Sigmoid colon (tissue), 6 donors: ENCODE measurements at regions not wholly inside any gene's neighbourhood (a gene's known extent, or its start where the extent isn't known, plus 50 kb on each side); places are given as distances from the start of the nearest gene placed in this dataset.

ENCODE experiments used
- DNase-seq: peaks from one replicate; pipeline ENCODE4 v3.0.0-alpha.2; 2019
- H3K27ac ChIP-seq, 4 donors: fragments of 200-600 bp; sonication (generic); one replicate each; pipeline ENCODE4 v1.5.1; 2016 to 2019; ENCODE audit warnings: mild to moderate bottlenecking in 1 of 4
- H3K27me3 ChIP-seq, 3 donors: fragments of 200-600 bp; sonication (generic); one replicate each; pipeline ENCODE4 v1.5.1; 2019; ENCODE audit warnings: mild to moderate bottlenecking in 1 of 3
- H3K36me3 ChIP-seq, 4 donors: fragments of 200-600 bp; sonication (generic); one replicate each; pipeline ENCODE4 v1.5.1; 2016 to 2019
- H3K4me1 ChIP-seq, 4 donors: fragments of 200-600 bp; sonication (generic); one replicate each; pipeline ENCODE4 v1.5.1; 2017 to 2019
- H3K4me3 ChIP-seq, 4 donors: fragments of 200-600 bp; sonication (generic); one replicate each; pipeline ENCODE4 v1.5.1; 2017 to 2019; ENCODE audit warnings: mild to moderate bottlenecking in 2 of 4, moderate library complexity in 1 of 4
- H3K9me3 ChIP-seq, 4 donors: fragments of 200-600 bp in 3 of 4; sonication (generic) in 3 of 4; one replicate each; pipeline versions ENCODE4 v1.5.1 to v1.6.1; 2013 to 2019
- EP300 ChIP-seq, 4 donors: sonication (generic); formaldehyde crosslinking; IDR thresholded peaks; one replicate each; pipeline ENCODE4 v1.6.1; 2017; ENCODE audit warnings: antibody characterized with exemption in 4 of 4
- POLR2A ChIP-seq, 2 donors: fragments of 450-650 bp; IDR thresholded peaks; one replicate each; pipeline ENCODE4 v1.6.1; 2016; ENCODE audit warnings: antibody characterized with exemption in 2 of 2, mild to moderate bottlenecking in 2 of 2, moderate library complexity in 2 of 2
- POLR2AphosphoS5 ChIP-seq, 4 donors: sonication (generic); formaldehyde crosslinking; IDR thresholded peaks; one replicate each; pipeline ENCODE4 v1.6.1; 2017; ENCODE audit warnings: antibody characterized with exemption in 4 of 4
- WGBS, 2 donors: extraction: QIAGEN DNeasy Blood & Tissue Kit; methylation state at CpG; one replicate each; pipeline ENCODE4 v1.1.7; 2013; 5-methylcytosine and 5-hydroxymethylcytosine counted together
- intact Hi-C: fragments of 100-400 bp; cut with DNase I; formaldehyde crosslinking; loops from one replicate; pipeline ENCODE4 v1.15.1; 2023
- TF ChIP-seq, protein P1 (sequence below), 4 experiments: fragments of 450-650 bp in 3 of 4; fragments of 200-600 bp in 1 of 4; IDR thresholded peaks; one replicate each; pipeline ENCODE4 v1.5.1; 2016 to 2019; ENCODE audit warnings: antibody characterized with exemption in 4 of 4, mild to moderate bottlenecking in 3 of 4, moderate library complexity in 2 of 4
- donor health status: healthy with polysubstance abuse.
- donor health status: healthy.

DNA sequence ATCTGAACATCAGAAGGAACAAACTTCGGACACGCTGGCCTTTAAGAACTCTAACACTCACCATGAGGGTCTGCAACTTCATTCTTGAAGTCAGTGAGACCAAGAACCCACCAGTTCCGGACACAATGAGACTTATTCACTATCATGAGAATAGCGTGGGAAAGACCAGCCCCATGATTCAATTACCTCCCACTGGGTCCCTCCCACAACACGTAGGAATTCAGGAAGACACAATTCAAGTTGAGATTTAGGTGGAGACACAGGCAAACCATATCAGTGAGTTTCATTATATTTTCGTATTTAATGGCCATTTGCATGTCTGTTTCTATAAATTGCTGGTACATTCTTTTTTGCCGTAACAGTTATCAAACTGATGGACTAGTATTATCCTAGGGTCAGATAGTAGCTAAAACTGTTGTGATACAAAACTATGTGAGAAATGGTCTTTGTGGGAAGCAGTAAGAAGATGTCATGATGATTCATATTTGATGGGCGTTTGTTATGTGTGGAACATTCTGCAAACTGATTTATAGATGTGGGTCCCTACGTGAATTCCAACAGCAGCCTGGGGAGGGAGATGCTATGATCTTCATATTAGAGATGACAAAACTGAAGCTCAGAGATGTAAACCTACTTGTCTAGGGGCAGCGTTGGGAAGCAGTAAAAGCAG, 282.4 kb upstream of the TMEM132C start:
- Histone ChIP-seq H3K4me3 (no peak overlapping the region), H3K27ac (no peak overlapping the region), H3K4me1 (no peaks in the 10 kb centered on the region), H3K27me3 (no peaks in the 10 kb centered on the region), H3K36me3 (no peaks in the 10 kb centered on the region), H3K9me3 (no peaks in the 10 kb centered on the region)
- intact Hi-C loops: no loop called here
- WGBS, 2 donors: 84 to 88% methylated on average over 10 of the region's 10 CpGs
- TF ChIP-seq POLR2AphosphoS5 (IDR thresholded peaks at IDR 0.05) (no peak), EP300 (IDR thresholded peaks at IDR 0.05) (no peak), POLR2A (IDR thresholded peaks at IDR 0.05) (no peak)
- TF ChIP-seq, protein P1, sequence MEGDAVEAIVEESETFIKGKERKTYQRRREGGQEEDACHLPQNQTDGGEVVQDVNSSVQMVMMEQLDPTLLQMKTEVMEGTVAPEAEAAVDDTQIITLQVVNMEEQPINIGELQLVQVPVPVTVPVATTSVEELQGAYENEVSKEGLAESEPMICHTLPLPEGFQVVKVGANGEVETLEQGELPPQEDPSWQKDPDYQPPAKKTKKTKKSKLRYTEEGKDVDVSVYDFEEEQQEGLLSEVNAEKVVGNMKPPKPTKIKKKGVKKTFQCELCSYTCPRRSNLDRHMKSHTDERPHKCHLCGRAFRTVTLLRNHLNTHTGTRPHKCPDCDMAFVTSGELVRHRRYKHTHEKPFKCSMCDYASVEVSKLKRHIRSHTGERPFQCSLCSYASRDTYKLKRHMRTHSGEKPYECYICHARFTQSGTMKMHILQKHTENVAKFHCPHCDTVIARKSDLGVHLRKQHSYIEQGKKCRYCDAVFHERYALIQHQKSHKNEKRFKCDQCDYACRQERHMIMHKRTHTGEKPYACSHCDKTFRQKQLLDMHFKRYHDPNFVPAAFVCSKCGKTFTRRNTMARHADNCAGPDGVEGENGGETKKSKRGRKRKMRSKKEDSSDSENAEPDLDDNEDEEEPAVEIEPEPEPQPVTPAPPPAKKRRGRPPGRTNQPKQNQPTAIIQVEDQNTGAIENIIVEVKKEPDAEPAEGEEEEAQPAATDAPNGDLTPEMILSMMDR (IDR thresholded peaks at IDR 0.05): no peak
- no peak for DNase-seq

DNA sequence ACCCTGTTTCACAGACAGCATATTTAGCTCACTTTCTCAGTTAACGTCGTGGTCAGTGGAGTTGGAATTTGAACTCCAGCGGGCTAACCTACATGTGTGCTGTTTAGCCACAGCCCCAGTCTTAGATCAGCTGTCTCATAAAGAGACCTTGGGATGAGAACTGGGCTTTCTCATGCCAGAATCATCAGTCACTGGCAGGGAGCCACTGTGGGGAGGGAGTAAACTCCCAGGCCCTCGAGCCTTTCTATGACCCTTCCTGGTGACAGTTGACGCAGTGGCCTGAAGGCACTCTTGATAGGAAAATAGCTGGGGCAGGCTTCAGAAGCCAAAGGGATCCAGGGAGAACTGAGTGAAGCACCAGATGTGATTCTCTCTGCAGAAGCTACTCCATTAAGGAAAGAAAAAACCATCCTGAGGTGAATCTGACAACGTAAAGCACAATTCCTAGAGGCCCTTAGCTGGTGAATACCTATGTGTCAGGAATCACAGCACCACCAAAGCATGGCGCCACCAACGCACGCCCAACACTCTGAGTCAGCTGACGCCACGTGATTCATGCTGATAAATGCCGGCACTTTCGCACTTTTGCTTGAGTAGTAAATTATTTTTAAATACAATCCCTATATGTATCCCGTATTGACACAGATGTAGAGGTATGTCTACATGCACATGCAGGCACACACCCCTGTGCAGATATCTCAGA, 279.6 kb upstream of the TMEM132C start:
- Histone ChIP-seq H3K4me3 (no peak overlapping the region), H3K9me3 (no peaks in the 10 kb centered on the region), H3K27me3 (no peaks in the 10 kb centered on the region), H3K4me1 (no peaks in the 10 kb centered on the region), H3K27ac (no peak overlapping the region), H3K36me3 (no peaks in the 10 kb centered on the region)
- 71 to 83% methylated on average over 14 of the region's 14 CpGs for WGBS, 2 donors
- intact Hi-C loops: no loop called here
- no peak for TF ChIP-seq EP300 (IDR thresholded peaks at IDR 0.05)
- no peak for TF ChIP-seq POLR2AphosphoS5 (IDR thresholded peaks at IDR 0.05)
- TF ChIP-seq, protein P1 (IDR thresholded peaks at IDR 0.05): no peak
- no peak for TF ChIP-seq POLR2A (IDR thresholded peaks at IDR 0.05)
- DNase-seq: no peak

DNA sequence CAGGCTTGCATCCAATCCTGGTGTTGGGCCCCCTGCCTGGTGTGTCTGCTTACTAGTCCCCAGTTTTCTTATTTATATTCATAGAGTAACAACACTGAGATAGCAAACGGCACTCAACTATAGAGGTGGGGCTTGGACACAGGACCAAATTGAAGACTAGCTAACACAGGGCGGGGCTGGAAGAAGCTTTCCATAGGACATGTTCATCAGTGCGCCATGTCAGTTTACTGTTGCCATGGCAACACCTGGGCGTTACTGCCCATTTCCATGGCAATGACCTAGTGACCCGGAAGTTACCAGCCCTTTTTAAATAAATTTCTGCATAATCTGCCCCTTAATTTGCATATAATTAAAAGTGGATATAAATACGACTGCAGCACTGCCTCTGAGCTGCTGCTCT, 275.5 kb upstream of the TMEM132C start:
- TF ChIP-seq POLR2A (IDR thresholded peaks at IDR 0.05): no peak
- TF ChIP-seq, protein P1 (IDR thresholded peaks at IDR 0.05): no peak
- no peak for TF ChIP-seq EP300 (IDR thresholded peaks at IDR 0.05)
- no peak for TF ChIP-seq POLR2AphosphoS5 (IDR thresholded peaks at IDR 0.05)
- 88 to 92% methylated on average over 6 of the region's 6 CpGs for WGBS, 2 donors
- no peaks in the 10 kb centered on the region for H3K4me1 ChIP-seq
- no peak overlapping the region for H3K4me3 ChIP-seq
- no peaks in the 10 kb centered on the region for H3K36me3 ChIP-seq
- intact Hi-C loops: no loop called here
- H3K9me3 ChIP-seq: no peaks in the 10 kb centered on the region
- no peaks in the 10 kb centered on the region for H3K27me3 ChIP-seq
- DNase-seq: no peak
- no peak overlapping the region for H3K27ac ChIP-seq

DNA sequence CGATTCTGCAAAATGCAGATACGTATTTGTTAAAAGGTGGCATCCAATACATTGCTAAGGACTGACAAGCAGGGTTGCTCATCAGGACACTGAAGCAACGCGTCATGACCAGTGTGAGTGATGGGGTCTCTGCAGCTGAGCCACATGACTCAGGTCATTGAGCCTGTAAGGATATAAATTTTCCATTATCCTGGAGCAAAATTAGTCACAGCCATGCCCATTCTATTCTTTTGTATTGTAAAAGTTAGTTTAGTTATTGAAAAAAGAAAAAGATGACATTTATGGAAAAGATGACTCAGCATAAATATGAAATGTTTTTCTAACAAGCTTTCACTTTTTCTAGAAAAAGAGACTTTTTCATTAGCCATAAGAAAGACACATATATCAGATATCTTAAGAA, 268.0 kb upstream of the TMEM132C start:
- no peaks in the 10 kb centered on the region for H3K9me3 ChIP-seq
- no peaks in the 10 kb centered on the region for H3K4me1 ChIP-seq
- no peak overlapping the region for H3K4me3 ChIP-seq
- no peaks in the 10 kb centered on the region for H3K27me3 ChIP-seq
- DNase-seq: no peak
- TF ChIP-seq, protein P1 (IDR thresholded peaks at IDR 0.05): no peak
- TF ChIP-seq POLR2AphosphoS5 (IDR thresholded peaks at IDR 0.05): no peak
- no peak for TF ChIP-seq EP300 (IDR thresholded peaks at IDR 0.05)
- no peak for TF ChIP-seq POLR2A (IDR thresholded peaks at IDR 0.05)
- H3K36me3 ChIP-seq: no peaks in the 10 kb centered on the region
- WGBS, 2 donors: 92 to 94% methylated on average over 4 of the region's 4 CpGs
- intact Hi-C loops: no loop called here
- H3K27ac ChIP-seq: no peak overlapping the region
